Neural cell (in vitro differentiated cells): ENCODE measurements at regions not wholly inside any gene's neighbourhood (a gene's known extent, or its start where the extent isn't known, plus 50 kb on each side); places are given as distances from the start of the nearest gene placed in this dataset.

Experiments
- H2AFZ ChIP-seq: fragments of 200-600, 300-800 bp; sonication (generic), shearing (Covaris generic); 2 replicates; pipeline ENCODE4 v1.6.0; 2014; ENCODE audit warnings: low read depth, mild to moderate bottlenecking, antibody characterized with exemption, low read length, moderate library complexity
- H3F3A ChIP-seq: fragments of 200-600 bp; shearing (Covaris generic); 2 replicates; pipeline ENCODE4 v1.6.1; 2016; ENCODE audit warnings: mild to moderate bottlenecking, moderate library complexity, mixed read lengths, antibody characterized with exemption, low read length; ENCODE audit not compliant: insufficient read depth, poor library complexity, severe bottlenecking
- H3K27ac ChIP-seq: fragments of 200-600, 300-800 bp; sonication (generic), shearing (Covaris generic); 2 replicates; pipeline ENCODE4 v1.5.1; 2014; ENCODE audit warnings: mild to moderate bottlenecking, low read length, moderate library complexity
- H3K27me3 ChIP-seq: fragments of 300-800, 200-600 bp; sonication (generic), shearing (Covaris generic); 2 replicates; pipeline ENCODE4 v1.6.0; 2014; ENCODE audit warnings: mild to moderate bottlenecking, low read depth, low read length, moderate library complexity; ENCODE audit not compliant: insufficient read depth
- H3K36me3 ChIP-seq: fragments of 300-800, 200-600 bp; sonication (generic), shearing (Covaris generic); 2 replicates; pipeline ENCODE4 v1.5.1; 2014; ENCODE audit warnings: mild to moderate bottlenecking, antibody characterized with exemption, low read length, moderate library complexity; ENCODE audit not compliant: insufficient read depth
- H3K4me2 ChIP-seq: fragments of 300-800, 200-600 bp; sonication (generic), shearing (Covaris generic); 2 replicates; pipeline ENCODE4 v1.6.0; 2014; ENCODE audit warnings: mild to moderate bottlenecking, low read length
- H3K4me3 ChIP-seq: fragments of 300-800, 200-600 bp; sonication (generic), shearing (Covaris generic); 2 replicates; pipeline ENCODE4 v1.5.1; 2014; ENCODE audit warnings: mild to moderate bottlenecking, low read length, moderate library complexity
- H3K79me2 ChIP-seq: fragments of 200-600 bp; shearing (Covaris generic); replicated peaks from 2 replicates; pipeline ENCODE4 v1.6.0; 2014; ENCODE audit warnings: mild to moderate bottlenecking, low read length, moderate library complexity; ENCODE audit not compliant: insufficient read depth
- H3K9ac ChIP-seq: fragments of 300-800, 200-600 bp; sonication (generic), shearing (Covaris generic); 2 replicates; pipeline ENCODE4 v1.6.1; 2016; ENCODE audit warnings: mild to moderate bottlenecking, low read length, mixed read lengths
- H3K9me2 ChIP-seq: fragments of 200-600 bp; shearing (Covaris generic); 2 replicates; pipeline ENCODE4 v1.6.1; 2016; ENCODE audit warnings: mild to moderate bottlenecking, low read length, mixed read lengths; ENCODE audit not compliant: insufficient read depth
- H3K9me3 ChIP-seq: fragments of 200-600, 300-800 bp; sonication (generic), shearing (Covaris generic); 2 replicates; pipeline ENCODE4 v1.6.1; 2016; ENCODE audit warnings: mild to moderate bottlenecking, mixed run types, low read length, moderate library complexity, mixed read lengths
- H4K20me1 ChIP-seq: fragments of 200-600 bp; shearing (Covaris generic); 2 replicates; pipeline ENCODE4 v1.6.1; 2016; ENCODE audit warnings: mild to moderate bottlenecking, mixed run types; ENCODE audit not compliant: insufficient read depth
- EP300 ChIP-seq: fragments of 450-650 bp; conservative IDR thresholded peaks from 2 replicates; pipeline ENCODE4 v1.6.1; 2014; ENCODE audit warnings: antibody characterized with exemption, mild to moderate bottlenecking, moderate library complexity; ENCODE audit not compliant: poor library complexity, severe bottlenecking
- EZH2 ChIP-seq: fragments of 200-600, 300-800 bp; shearing (Covaris generic), sonication (generic); IDR thresholded peaks from 2 replicates; pipeline ENCODE4 v1.6.1; 2014; ENCODE audit warnings: antibody characterized with exemption, low read length, borderline replicate concordance, mild to moderate bottlenecking; ENCODE audit not compliant: insufficient read depth, poor library complexity, severe bottlenecking
- MXI1 ChIP-seq: fragments of 450-650 bp; conservative IDR thresholded peaks from 2 replicates; pipeline ENCODE4 v1.6.1; 2014; ENCODE audit warnings: antibody characterized with exemption, mild to moderate bottlenecking; ENCODE audit not compliant: poor library complexity, severe bottlenecking
- POLR2AphosphoS5 ChIP-seq: IDR thresholded peaks from 2 replicates; pipeline ENCODE4 v1.6.1; 2012
- RAD21 ChIP-seq: fragments of 450-650 bp; conservative IDR thresholded peaks from 2 replicates; pipeline ENCODE4 v1.6.1; 2014; ENCODE audit warnings: antibody characterized with exemption, mild to moderate bottlenecking, moderate library complexity
- SMC3 ChIP-seq: fragments of 450-650 bp; conservative IDR thresholded peaks from 2 replicates; pipeline ENCODE4 v1.6.1; 2014; ENCODE audit warnings: antibody characterized with exemption, mild to moderate bottlenecking, moderate library complexity; ENCODE audit not compliant: poor library complexity
- TAF1 ChIP-seq: IDR thresholded peaks from 2 replicates; pipeline ENCODE4 v1.6.1; 2012; ENCODE audit warnings: low read depth
- TF ChIP-seq, protein P1 (sequence below): fragments of 450-650 bp; IDR thresholded peaks from 2 replicates; pipeline ENCODE4 v1.5.1; 2014; ENCODE audit warnings: antibody characterized with exemption, mild to moderate bottlenecking, moderate library complexity; ENCODE audit not compliant: poor library complexity, severe bottlenecking
- TF ChIP-seq, protein P2 (sequence below): IDR thresholded peaks from 2 replicates; pipeline ENCODE4 v1.6.1; 2012; ENCODE audit warnings: borderline replicate concordance

DNA sequence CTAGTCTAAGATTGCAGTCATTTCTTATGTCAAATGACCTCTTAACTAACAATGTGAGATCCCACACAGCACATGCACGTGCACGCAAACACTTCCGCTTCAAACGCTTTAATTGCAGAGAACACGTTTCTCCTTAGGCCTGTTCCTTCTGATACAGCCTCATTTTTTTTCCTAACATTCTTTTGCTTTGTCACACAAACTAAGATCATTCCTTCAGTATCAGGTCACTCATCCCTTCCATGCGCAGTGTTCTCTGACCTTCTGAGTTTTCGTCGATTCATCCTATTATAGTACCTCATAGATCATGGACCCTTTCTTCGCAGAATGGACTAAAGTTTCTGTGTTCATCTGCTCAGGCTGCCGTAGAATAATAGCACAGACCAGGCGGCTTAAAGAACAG, 327.1 kb upstream of the CDH19 start:
- Histone ChIP-seq H3K9me3 (no peaks in the 10 kb centered on the region), H3K9ac (no peak overlapping the region), H3K4me3 (no peak overlapping the region), H3K9me2 (no peaks in the 10 kb centered on the region), H3K4me2 (no peak overlapping the region), H3K79me2 (no peaks in the 10 kb centered on the region), H4K20me1 (no peaks in the 10 kb centered on the region), H3K27ac (no peak overlapping the region), H3K27me3 (no peaks in the 10 kb centered on the region), H3K36me3 (no peaks in the 10 kb centered on the region), H3F3A (no peaks in the 10 kb centered on the region), H2AFZ (no peak overlapping the region)
- TF ChIP-seq SMC3 (no peak), RAD21 (no peak), EP300 (no peak), EZH2 (no peak)

DNA sequence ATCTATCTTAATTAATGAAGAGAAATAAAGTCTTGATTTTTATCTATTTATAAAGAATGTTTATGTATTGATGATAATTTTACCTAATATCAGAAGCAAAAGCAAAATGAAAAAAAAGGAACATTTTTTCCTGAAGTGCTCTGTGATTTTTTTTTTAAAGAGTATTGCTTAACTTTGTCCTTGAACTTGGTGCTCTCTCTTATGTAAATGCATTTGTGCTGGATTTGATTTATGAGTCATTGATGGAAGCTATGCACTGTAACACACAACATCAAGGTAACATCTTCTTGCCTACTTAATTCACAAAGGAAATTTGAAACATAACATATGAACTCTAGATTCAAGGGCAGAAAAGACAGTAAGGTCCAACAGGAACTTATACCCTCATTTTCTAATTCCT, 312.9 kb upstream of the CDH19 start:
- Histone ChIP-seq H3K79me2 (no peaks in the 10 kb centered on the region), H3K9ac (no peak overlapping the region), H3K9me3 (no peaks in the 10 kb centered on the region), H3F3A (no peaks in the 10 kb centered on the region), H3K27ac (no peak overlapping the region), H3K36me3 (no peaks in the 10 kb centered on the region), H2AFZ (no peak overlapping the region), H3K27me3 (no peaks in the 10 kb centered on the region), H3K4me3 (no peak overlapping the region), H3K4me2 (no peak overlapping the region), H4K20me1 (no peaks in the 10 kb centered on the region), H3K9me2 (no peaks in the 10 kb centered on the region)
- TF ChIP-seq EP300 (no peak), MXI1 (no peak), POLR2AphosphoS5 (no peak), RAD21 (no peak), SMC3 (no peak), EZH2 (no peak), TAF1 (no peak)
- TF ChIP-seq, protein P1, sequence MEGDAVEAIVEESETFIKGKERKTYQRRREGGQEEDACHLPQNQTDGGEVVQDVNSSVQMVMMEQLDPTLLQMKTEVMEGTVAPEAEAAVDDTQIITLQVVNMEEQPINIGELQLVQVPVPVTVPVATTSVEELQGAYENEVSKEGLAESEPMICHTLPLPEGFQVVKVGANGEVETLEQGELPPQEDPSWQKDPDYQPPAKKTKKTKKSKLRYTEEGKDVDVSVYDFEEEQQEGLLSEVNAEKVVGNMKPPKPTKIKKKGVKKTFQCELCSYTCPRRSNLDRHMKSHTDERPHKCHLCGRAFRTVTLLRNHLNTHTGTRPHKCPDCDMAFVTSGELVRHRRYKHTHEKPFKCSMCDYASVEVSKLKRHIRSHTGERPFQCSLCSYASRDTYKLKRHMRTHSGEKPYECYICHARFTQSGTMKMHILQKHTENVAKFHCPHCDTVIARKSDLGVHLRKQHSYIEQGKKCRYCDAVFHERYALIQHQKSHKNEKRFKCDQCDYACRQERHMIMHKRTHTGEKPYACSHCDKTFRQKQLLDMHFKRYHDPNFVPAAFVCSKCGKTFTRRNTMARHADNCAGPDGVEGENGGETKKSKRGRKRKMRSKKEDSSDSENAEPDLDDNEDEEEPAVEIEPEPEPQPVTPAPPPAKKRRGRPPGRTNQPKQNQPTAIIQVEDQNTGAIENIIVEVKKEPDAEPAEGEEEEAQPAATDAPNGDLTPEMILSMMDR, result no peak
- TF ChIP-seq, protein P2, sequence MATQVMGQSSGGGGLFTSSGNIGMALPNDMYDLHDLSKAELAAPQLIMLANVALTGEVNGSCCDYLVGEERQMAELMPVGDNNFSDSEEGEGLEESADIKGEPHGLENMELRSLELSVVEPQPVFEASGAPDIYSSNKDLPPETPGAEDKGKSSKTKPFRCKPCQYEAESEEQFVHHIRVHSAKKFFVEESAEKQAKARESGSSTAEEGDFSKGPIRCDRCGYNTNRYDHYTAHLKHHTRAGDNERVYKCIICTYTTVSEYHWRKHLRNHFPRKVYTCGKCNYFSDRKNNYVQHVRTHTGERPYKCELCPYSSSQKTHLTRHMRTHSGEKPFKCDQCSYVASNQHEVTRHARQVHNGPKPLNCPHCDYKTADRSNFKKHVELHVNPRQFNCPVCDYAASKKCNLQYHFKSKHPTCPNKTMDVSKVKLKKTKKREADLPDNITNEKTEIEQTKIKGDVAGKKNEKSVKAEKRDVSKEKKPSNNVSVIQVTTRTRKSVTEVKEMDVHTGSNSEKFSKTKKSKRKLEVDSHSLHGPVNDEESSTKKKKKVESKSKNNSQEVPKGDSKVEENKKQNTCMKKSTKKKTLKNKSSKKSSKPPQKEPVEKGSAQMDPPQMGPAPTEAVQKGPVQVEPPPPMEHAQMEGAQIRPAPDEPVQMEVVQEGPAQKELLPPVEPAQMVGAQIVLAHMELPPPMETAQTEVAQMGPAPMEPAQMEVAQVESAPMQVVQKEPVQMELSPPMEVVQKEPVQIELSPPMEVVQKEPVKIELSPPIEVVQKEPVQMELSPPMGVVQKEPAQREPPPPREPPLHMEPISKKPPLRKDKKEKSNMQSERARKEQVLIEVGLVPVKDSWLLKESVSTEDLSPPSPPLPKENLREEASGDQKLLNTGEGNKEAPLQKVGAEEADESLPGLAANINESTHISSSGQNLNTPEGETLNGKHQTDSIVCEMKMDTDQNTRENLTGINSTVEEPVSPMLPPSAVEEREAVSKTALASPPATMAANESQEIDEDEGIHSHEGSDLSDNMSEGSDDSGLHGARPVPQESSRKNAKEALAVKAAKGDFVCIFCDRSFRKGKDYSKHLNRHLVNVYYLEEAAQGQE, result no peak
